Endothelial cell of umbilical vein (primary cell): ENCODE measurements at regions not wholly inside any gene's neighbourhood (a gene's known extent, or its start where the extent isn't known, plus 50 kb on each side); places are given as distances from the start of the nearest gene placed in this dataset.

Experiments
- BruUV-seq: library from RNA; stranded (reverse); fragments of 400-500 nt; replicated peaks from 2 replicates; lab custom pipeline; 2021; lab: Mats Ljungman, UMichigan
- CTCF ChIA-PET: fragments of 300-600, 350-600 bp; sonication (Branson Sonifier 250); formaldehyde crosslinking; loops from one replicate; lab custom pipeline; 2021; ENCODE audit warnings: antibody characterized with exemption, inconsistent platforms; lab: Charles Lee
- POLR2A ChIA-PET: fragments of 300-600, 350-600 bp; sonication (Branson Sonifier 250); formaldehyde crosslinking; loops from one replicate; lab custom pipeline; 2021; ENCODE audit warnings: antibody characterized with exemption, inconsistent platforms; lab: Charles Lee
- DNase-seq: peaks from one replicate; pipeline ENCODE4 v3.0.0-alpha.2; 2011; ENCODE audit warnings: low read depth, low spot score
- FAIRE-seq: peaks from 2 replicates; lab custom pipeline; 2011; peaks lifted over from hg19 to GRCh38; lab: Jason Lieb, UNC
- H2AFZ ChIP-seq: 2 replicates; pipeline ENCODE4 v1.6.0; 2012; ENCODE audit warnings: low read depth, low read length, control low read depth, inconsistent platforms
- H3K27ac ChIP-seq: 2 replicates; pipeline ENCODE4 v1.5.1; 2011; ENCODE audit warnings: low read depth, mild to moderate bottlenecking, control low read depth, low read length, moderate library complexity; ENCODE audit not compliant: insufficient read depth
- H3K27me3 ChIP-seq, 2 experiments: 2 replicates each; pipeline versions ENCODE4 v1.6.0 to v1.6.1; 2011; ENCODE audit warnings: low read length in 2 of 2, mixed read lengths in 1 of 2; ENCODE audit not compliant: control insufficient read depth in 2 of 2, insufficient read depth in 2 of 2
- H3K36me3 ChIP-seq, 2 experiments: 2 replicates in 1 of 2; 3 replicates in 1 of 2; pipeline ENCODE4 v1.5.1; 2011; ENCODE audit warnings: low read length in 2 of 2, mild to moderate bottlenecking in 1 of 2, moderate library complexity in 1 of 2; ENCODE audit not compliant: control insufficient read depth in 2 of 2, insufficient read depth in 2 of 2; ENCODE audit errors: extremely low read depth in 1 of 2
- H3K4me1 ChIP-seq: 3 replicates; pipeline ENCODE4 v1.5.1; 2011; ENCODE audit warnings: mild to moderate bottlenecking, low read length; ENCODE audit not compliant: control insufficient read depth, insufficient read depth; ENCODE audit errors: extremely low read depth
- H3K4me2 ChIP-seq: 2 replicates; pipeline ENCODE4 v1.6.1; 2011; ENCODE audit warnings: low read length, control low read depth, mixed read lengths; ENCODE audit not compliant: insufficient read depth
- H3K4me3 ChIP-seq, 3 experiments: fragments of 200-600 bp in 1 of 3; sonication (generic), shearing (Covaris generic) in 1 of 3; replicated peaks in 1 of 3; 2 replicates each; pipeline ENCODE4 v1.5.1; 2011 to 2016; ENCODE audit warnings: control low read depth in 3 of 3, low read length in 3 of 3, mild to moderate bottlenecking in 2 of 3, inconsistent platforms in 1 of 3, low read depth in 1 of 3, moderate library complexity in 1 of 3; ENCODE audit not compliant: insufficient read depth in 1 of 3
- H3K79me2 ChIP-seq: 2 replicates; pipeline ENCODE4 v1.6.0; 2012; ENCODE audit warnings: low read length, inconsistent platforms; ENCODE audit not compliant: control insufficient read depth, insufficient read depth
- H3K9ac ChIP-seq: replicated peaks from 2 replicates; pipeline ENCODE3; 2011; ENCODE audit warnings: low read length, control low read depth; ENCODE audit not compliant: insufficient read depth; ENCODE audit errors: extremely low read depth
- H3K9me1 ChIP-seq: replicated peaks from 3 replicates; pipeline ENCODE4 v1.6.0; 2011; ENCODE audit warnings: mild to moderate bottlenecking, low read length; ENCODE audit not compliant: control insufficient read depth, insufficient read depth; ENCODE audit errors: extremely low read depth
- H3K9me3 ChIP-seq: replicated peaks from 2 replicates; pipeline ENCODE4 v1.5.1; 2012; ENCODE audit warnings: low read length, inconsistent platforms; ENCODE audit not compliant: control insufficient read depth, insufficient read depth
- H4K20me1 ChIP-seq: replicated peaks from 2 replicates; pipeline ENCODE3; 2011; ENCODE audit warnings: mild to moderate bottlenecking, low read length; ENCODE audit not compliant: control insufficient read depth, insufficient read depth; ENCODE audit errors: extremely low read depth
- CTCF ChIP-seq, 2 donors: IDR thresholded peaks; 1 replicate in 1 of 2; 2 replicates in 1 of 2; pipeline ENCODE4 v1.5.1; 2011; ENCODE audit warnings: low read length in 2 of 2, mild to moderate bottlenecking in 2 of 2, moderate library complexity in 2 of 2, control low read depth in 1 of 2, inconsistent platforms in 1 of 2, low read depth in 1 of 2; ENCODE audit not compliant: insufficient read depth in 1 of 2; ENCODE audit errors: extremely low read depth in 1 of 2
- EZH2 ChIP-seq: IDR thresholded peaks from 2 replicates; pipeline ENCODE4 v1.6.1; 2012; ENCODE audit warnings: borderline replicate concordance, low read depth, mild to moderate bottlenecking, moderate library complexity, low read length, inconsistent platforms; ENCODE audit not compliant: severe bottlenecking
- FOS ChIP-seq: IDR thresholded peaks from 2 replicates; pipeline ENCODE4 v1.6.1; 2011; ENCODE audit warnings: mild to moderate bottlenecking, low read length, moderate library complexity, borderline replicate concordance; ENCODE audit not compliant: insufficient read depth
- GATA2 ChIP-seq: IDR thresholded peaks from 2 replicates; pipeline ENCODE4 v1.7.0; 2011; ENCODE audit warnings: low read depth, mild to moderate bottlenecking, moderate library complexity, mixed read lengths, low read length; ENCODE audit not compliant: insufficient read length, insufficient read depth
- JUN ChIP-seq: IDR thresholded peaks from 2 replicates; pipeline ENCODE4 v1.6.1; 2011; ENCODE audit warnings: borderline replicate concordance, low read depth; ENCODE audit not compliant: insufficient read length, insufficient read depth
- MYC ChIP-seq: IDR thresholded peaks from one replicate; pipeline ENCODE4 v1.6.1; 2011; ENCODE audit warnings: mild to moderate bottlenecking, low read depth, low read length
- POLR2A ChIP-seq: IDR thresholded peaks from 2 replicates; pipeline ENCODE4 v1.6.1; 2012; ENCODE audit warnings: low read depth, mild to moderate bottlenecking, control low read depth, low read length
- POLR2AphosphoS5 ChIP-seq: IDR thresholded peaks from 2 replicates; pipeline ENCODE4 v1.6.1; 2012; ENCODE audit warnings: low read depth, mild to moderate bottlenecking, control low read depth, low read length, moderate library complexity; ENCODE audit not compliant: insufficient read depth
- dilution Hi-C: fragments of 300-500 bp; cut with MboI; formaldehyde crosslinking; loops from one replicate; pipeline ENCODE4 v1.15.0; 2019; ENCODE audit warnings: low sequenced_read_pairs; ENCODE audit not compliant: extremely low pct_ligation_motif_present
- intact Hi-C: fragments of 100-400 bp; cut with micrococcal nuclease; formaldehyde crosslinking; loops from one replicate; pipeline ENCODE4 v1.10.0; 2022
- TF ChIP-seq, protein P1 (sequence below): IDR thresholded peaks from 2 replicates; pipeline ENCODE4 v1.6.1; 2011; ENCODE audit not compliant: insufficient read depth, insufficient read length

DNA sequence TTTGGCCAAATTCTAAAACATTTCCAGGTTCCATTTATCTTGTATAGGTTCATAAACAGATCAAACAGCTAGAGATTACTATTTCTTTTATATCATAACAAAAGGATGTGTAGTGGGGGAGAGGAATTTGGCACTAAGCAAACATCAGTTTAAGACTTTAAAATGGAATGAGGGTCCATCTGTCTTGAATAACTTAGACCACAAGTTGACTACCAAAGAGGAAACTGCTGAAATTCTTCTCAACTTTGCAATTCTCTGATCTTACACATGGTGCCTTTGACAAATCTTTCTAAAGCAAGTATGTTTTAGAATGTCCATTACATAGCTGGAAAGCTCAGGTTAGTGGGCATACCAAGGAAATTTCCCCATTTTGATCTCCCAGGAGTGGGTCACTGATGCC, 140.5 kb upstream of the ADAMTS9 start:
- dilution Hi-C loops = no loop called here
- Histone ChIP-seq H3K4me1 (no peaks in the 10 kb centered on the region), H3K9me3 (no peaks in the 10 kb centered on the region), H3K4me3 (no peak overlapping the region), H3K27me3 (no peaks in the 10 kb centered on the region), H4K20me1 (no peaks in the 10 kb centered on the region), H3K4me2 (no peak overlapping the region), H3K36me3 (no peaks in the 10 kb centered on the region), H3K9ac (no peak overlapping the region), H3K27ac (no peak overlapping the region), H3K9me1 (no peaks in the 10 kb centered on the region), H3K79me2 (no peaks in the 10 kb centered on the region), H2AFZ (no peak overlapping the region)
- intact Hi-C loops = no loop called here
- ChIA-PET CTCF (no interaction called here), POLR2A (no interaction called here)
- FAIRE-seq (no peak), DNase-seq (no peak)
- no peak for TF ChIP-seq FOS
- TF ChIP-seq GATA2 = no peak
- TF ChIP-seq, protein P1, sequence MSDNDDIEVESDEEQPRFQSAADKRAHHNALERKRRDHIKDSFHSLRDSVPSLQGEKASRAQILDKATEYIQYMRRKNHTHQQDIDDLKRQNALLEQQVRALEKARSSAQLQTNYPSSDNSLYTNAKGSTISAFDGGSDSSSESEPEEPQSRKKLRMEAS = no peak
- no peak for TF ChIP-seq JUN
- TF ChIP-seq EZH2 = no peak
- no peak for TF ChIP-seq MYC
- TF ChIP-seq POLR2AphosphoS5 = no peak
- TF ChIP-seq CTCF (IDR thresholded peaks at IDR 0.05; ENCODE audit: extremely low read depth in 1 of 2, insufficient read depth in 1 of 2, low read depth in 1 of 2, low read length in 2 of 2) = no peak
- no peak for TF ChIP-seq POLR2A
- no TSS peak for BruUV-seq
